GM18502 (cell line): ENCODE measurements at regions not wholly inside any gene's neighbourhood (a gene's known extent, or its start where the extent isn't known, plus 50 kb on each side); places are given as distances from the start of the nearest gene placed in this dataset.

Experiments
- ATAC-seq: cut with Tn5 transposase; IDR thresholded peaks from one replicate; pipeline ENCODE4 v1.9.1; 2021; ENCODE audit warnings: mild to moderate bottlenecking; ENCODE audit not compliant: unreplicated experiment, poor library complexity

DNA sequence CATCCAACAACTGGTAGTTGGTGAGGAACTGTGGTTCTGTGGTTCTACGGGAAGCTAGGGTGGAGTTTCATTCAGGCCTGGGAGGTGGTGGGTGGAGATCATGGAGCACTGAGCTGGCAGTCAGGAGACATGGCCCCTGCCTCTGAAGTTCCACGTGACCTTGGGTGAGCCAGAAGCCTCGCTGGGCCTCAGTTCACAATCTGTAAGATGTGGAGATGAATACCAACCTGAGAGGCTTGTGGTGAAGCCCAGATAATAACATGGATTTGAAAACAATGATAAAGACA lies 177.9 kb downstream of the MACROH2A1 start:
- ATAC-seq, result no peak

DNA sequence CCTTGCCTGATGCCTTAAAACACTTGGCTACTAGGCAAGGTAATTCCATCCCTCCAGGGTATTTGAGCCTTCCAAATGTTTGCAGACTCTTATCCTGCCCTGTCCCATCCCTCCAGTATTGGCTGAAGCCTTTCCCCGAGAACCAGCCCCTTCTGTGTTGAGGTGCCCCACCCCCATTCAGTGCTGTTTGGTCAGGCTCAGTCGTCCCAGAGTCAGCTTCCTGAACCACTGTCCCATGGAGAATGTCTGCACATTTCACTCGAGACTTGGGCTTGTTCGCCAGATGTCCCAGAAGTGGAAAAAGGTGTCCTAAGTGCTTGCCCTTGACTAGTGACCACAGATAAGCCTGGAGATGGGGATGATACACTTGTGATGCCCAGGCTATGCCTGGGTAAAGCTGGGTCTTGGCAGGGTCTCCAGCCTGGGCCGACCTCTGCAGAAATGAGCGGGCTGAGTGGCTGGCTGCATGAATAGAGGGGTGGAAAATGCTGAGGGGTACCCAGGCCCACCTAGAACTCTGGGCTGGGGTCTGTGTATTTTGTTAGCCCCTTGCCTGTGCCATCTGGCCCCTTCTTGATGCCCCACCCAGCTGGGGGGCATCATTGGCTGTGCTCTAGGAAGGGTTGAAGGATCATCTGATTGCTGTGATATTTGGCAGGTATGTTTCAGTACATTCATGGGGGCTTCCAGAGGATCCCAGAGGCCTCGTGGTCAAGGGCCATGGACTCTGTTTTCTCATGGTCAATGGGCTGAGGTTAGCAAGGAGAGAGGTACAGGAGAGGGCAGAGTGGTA lies 178.4 kb downstream of the MACROH2A1 start:
- no peak for ATAC-seq

GRCh38 chr5:135219868-135220267 lies 179.2 kb downstream of the MACROH2A1 start:
- no peak for ATAC-seq

DNA sequence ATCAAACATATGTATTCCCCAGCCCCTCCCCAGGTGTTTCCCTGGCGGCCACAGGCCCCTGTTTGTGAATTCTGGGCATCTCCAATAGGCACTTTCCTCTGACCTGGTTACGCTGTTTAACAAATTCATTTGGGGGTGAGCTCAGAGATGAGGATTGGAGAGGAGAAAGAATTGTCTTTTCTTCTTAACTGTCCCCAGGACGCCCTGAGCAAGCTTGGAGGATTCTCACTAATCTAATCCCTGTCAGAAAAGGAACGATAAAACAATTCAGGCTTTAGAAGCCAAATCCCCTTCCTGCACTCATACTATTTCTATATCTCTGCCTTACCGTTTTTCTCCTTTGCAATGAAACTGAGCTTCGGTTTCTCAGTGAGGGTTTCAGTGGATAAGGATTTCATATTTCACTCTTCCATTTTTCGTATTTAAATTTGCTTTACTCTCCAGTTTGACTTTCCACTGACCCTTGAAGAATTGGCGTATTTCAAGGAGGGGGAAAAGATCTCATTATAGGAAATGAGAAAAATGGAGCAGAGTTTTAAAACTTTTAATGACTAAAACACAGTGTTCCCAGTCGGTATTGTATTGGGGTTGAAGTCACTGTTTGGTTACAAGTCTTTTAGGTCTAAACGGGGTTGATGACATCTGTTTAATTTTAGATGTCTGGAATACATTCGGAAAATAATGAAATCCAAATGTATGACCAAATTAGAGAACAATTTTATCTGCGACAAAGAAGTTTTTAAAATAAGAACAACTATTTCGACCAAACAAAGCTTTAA lies 180.1 kb downstream of the MACROH2A1 start:
- ATAC-seq, result no peak

- no peak for ATAC-seq
These were observed 180.6 kb downstream of the MACROH2A1 start for GRCh38 chr5:135218486-135218755.

DNA sequence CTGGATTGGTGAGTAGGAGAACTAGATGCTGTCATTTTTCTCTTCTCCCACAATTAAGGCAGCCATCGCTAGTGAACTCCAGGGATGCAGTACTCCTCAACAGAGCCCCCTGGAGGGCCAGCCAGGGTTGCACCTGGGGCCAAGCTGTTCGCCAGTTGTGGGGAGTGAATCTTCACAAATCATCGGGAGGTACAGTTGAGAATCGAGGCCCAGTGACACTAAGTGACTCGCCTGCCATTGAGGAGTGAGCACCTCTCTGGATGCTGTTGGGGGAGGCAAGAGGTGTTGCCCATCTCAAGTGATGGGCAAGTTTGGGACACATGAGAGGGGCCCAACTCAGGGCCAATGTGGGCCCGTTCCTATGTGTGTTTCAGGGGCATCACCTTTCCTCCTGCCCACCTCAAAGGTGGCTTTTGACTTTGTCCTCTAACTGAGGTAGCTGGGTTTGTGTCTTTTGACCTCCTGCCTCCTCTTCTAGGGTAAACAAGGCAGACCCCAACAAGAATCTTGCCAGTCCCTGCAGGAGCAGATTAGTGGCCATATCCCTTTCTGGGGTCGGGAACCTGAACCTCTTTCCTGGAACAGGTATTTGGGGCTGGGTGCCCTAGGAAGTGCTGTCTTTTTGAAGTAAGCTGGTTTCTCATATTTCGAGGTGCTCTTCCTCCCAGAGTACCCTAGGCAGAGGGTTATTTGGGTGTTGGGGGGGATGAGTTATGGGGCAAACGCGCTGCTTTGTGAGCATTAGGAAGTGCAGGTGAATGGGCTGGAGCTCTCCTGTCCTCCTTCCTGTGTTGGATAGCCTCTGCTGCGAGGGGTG lies 181.2 kb downstream of the MACROH2A1 start:
- ATAC-seq, result no peak

GRCh38 chr5:135216471-135217343 lies 182.3 kb downstream of the MACROH2A1 start:
- no peak for ATAC-seq

- no peak for ATAC-seq
These were observed 181.8 kb upstream of the PITX1 start for GRCh38 chr5:135215617-135216470.

DNA sequence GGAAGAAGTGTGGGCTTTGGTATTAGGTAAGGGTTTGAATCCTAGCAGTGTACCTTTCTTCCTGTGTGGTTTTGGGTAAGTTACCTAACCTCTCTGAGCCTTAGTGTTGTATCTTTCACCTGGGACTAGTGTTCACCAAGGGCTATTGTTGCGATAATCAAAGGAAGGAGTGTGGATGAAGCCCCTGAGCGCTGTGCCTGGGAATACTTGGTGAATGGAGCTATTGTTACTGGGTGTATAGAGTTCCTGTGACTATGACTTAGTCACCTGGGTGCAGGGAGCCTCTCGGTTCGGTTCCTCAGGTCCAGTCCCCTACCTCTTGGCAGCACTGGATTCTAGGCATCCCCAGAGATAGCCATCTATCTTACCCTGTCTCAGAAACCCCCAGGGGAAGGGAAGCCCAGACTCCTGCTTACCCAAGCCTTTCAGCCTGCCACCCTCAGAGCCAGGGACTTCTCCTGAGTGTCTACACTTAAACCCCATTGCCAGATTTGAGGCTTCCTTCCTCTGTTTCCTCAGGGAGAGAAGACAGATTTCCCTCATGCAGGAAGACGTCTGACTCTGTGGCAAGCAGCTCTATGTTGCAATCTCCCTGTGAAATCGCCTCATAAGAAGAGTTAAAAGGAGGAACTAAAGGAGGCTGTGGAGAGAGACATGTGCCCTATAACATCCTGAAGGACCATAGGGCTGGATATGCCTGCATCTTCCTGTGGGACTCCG lies 181.0 kb upstream of the PITX1 start:
- ATAC-seq, result no peak

DNA sequence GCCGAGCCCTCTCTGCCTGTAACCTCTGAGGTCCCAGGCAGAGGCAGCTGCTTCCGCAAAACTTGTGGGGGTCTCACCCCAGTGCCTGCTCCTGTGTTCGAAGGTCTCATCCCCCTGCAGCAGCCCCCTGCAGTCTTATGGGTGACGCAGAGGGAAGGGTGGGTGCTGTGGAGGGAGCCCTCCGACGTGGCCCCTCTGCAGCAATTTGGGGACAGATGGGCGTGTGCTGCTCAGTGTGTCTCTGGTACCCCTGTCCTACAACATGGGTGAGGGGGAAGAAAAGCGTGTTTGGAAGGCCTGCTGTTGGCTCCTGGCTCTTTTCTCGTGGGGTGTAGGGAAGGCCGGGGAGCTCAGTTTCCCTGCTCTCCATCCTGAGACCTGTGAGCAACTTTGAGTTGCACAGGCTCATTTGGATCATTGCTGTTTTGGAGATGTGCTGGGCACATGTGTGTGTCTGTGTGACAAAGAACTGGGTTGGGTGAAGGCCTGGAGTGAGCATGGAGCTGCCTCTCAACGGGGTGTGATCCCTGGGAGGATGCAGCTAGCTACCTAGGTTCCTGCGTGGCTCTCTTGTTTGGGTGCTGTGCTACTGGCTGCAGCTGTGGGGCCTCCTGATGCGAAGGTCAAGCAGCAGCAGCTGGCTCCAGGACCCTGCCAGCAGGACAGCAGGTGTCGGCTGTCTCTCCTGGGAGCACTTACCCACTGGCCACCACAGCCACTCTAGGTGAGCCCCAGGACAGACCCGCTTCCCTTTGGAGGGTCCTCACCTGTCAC lies 179.6 kb upstream of the PITX1 start:
- ATAC-seq, result no peak

DNA sequence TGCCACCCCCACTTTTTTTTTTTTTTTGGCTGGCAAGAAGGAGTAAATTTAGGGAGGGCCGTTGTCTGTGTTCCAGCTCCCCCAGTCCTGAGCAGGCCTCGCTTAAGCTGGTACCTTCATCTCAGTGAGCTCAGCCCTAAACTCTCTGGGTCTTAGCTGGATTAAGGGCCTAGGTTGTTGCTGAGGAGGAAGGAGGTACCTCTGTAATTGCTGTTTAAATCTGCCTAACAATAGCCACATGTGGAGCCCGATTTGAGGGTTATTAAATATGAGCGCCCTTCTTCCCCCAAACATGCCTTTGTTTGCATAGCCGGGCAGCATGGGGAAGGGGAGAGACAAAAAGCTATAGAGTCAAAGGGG lies 179.0 kb upstream of the PITX1 start:
- ATAC-seq, result no peak

- ATAC-seq, result no peak
These were observed 178.5 kb upstream of the PITX1 start for GRCh38 chr5:135212361-135213026.

GRCh38 chr5:135211791-135212190 lies 177.8 kb upstream of the PITX1 start:
- ATAC-seq, result no peak

DNA sequence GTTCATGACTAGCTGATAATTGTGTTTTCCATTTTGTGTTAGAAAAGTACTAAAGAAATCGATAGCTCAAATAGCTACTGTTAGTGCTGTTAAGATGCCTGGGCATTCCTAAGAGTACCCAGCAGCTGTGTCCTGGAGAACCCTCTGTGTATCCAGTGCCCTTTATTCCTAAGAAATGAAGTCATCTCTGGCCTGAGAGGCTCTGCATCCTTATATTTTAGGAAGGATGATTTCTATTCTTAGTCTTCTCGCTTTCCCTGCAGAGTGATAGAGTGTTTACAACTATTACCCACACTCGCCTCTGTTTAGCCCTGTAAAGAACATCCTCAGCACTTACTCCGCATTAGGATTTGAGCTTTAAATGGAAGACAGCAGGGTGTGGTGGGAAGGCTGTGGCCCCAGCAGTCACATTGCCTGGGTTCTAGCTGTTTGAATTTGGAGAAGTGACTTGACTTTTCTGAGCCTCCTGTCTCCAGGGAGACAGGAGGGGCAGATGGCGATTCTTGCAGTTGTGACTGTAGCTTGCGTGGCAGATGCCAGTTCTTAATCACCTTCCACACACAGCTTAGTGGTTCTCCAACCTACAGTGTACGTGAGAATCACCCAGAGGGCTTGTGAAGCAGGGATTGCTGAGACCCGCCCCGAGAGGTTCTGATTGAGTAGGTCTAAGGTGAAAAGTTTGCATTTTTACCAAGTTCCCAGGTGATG lies 177.2 kb upstream of the PITX1 start:
- no peak for ATAC-seq

DNA sequence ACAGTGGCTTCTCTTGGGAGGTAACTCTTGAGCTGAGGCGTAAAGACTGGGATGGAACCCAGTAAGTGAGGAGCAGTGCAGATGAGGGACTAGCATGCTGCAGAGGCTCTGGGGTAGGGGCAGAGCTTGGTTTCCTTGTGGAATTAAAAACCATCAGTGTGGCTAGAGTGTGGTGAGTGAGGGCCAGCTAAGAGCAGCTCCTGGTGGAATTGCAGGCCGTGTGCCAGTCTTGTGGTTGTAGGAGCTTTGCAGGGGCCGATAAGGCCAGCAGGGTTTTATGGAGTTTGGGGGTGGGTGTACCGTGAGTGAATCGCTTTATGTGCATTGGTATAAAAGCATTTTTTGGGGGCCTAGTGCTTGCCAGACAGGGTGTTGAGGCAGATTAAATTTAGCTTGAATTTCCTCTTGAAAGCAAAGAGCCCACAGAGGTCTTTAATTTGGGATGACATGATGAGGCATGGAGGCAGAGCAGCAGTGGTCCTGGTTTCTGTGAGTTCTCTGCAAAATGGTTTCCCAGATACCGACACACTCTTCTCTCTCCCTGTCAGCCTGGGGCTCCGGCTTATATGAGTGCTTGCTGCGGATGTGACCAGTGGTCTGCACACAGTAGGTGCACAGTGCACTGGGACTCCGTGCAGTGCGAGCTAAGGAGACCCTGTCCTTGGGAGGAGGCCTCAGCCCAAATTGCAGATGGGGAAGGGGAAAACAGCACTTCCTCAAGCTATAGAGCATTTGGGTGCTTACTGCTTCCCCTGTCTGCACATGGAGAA lies 176.4 kb upstream of the PITX1 start:
- ATAC-seq, result no peak
